SKM-1 (cell line): ENCODE measurements at regions not wholly inside any gene's neighbourhood (a gene's known extent, or its start where the extent isn't known, plus 50 kb on each side); places are given as distances from the start of the nearest gene placed in this dataset.

Experiments used
- DNase-seq: peaks from one replicate; lab custom pipeline; 2025; ENCODE audit not compliant: unreplicated experiment; lab: John Stamatoyannopoulos, UW

DNA sequence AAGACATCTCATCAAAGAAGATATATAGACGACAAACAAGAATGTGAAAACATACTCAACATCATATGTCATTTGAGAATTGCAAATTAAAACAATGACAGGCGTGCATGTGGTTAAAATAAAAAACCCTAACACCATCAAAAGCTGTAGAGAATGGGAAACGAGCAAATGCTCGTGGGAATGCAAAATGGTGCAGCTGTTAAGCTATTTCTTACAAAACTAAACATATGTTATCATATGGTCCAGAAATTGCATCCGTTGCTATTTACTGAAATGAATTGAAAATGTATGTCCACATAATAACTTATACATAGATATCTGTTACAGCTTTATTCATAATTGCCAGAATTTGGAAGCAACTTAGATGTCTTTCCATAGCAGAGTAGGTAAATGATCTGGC lies 574.4 kb downstream of the TNS3 start:
- no peak for DNase-seq

DNA sequence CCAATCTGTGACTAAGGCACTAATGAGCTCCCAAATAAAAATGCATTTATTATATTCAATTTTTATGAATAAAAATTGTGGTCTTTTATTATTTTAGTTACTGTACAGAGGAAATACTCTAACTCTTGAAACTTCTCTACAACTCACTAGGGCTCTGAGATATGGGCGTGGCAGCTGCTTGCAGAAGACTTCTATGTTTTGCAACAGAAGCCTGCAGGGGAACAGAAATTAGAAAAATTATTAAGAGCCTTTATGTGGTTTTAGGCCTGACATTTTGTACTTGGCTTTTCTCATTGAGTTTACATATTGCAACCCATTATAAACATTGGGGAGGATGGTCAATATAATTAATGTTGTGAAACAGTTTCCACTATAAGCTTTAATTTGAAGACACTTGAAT lies 581.4 kb downstream of the TNS3 start:
- DNase-seq: no peak

DNA sequence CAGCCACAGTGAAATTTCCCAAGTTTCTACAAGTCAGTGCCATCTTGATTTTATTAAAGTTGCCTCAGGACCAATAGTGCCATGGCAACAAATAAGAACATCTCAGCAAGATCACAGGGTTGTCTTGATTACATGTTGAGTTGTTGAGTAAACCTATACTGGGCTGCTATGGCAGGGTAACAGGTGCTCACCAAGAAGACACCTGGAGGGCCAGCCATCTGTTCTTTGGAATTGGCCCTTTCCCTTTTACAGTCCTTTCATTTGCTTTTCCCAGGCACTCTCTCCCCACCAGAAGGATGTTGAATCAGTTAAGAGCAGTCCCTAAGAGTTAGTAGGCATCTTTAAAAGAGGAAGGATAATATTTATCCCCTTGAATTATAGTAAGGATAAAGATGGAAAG lies 582.0 kb downstream of the TNS3 start:
- DNase-seq: no peak

DNA sequence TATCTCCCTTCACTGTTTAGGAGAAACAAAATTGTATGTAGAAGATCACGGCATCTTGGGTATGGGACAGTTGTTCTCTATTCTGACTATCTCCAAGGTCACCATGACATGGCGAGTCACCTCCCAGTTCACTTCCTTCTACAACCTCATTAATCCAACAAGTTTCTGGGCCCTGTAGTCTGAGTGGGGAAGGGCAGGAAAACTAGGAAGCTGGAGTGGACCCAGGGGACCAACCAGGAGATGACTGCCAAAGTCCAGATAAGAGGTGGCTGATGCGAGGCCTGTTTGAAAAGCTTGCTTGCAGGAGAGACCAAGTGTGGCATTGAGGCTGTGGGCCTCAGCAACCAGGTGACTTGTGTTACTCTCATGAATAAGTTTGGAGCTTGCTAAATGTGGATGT lies 584.9 kb downstream of the TNS3 start:
- DNase-seq: no peak

DNA sequence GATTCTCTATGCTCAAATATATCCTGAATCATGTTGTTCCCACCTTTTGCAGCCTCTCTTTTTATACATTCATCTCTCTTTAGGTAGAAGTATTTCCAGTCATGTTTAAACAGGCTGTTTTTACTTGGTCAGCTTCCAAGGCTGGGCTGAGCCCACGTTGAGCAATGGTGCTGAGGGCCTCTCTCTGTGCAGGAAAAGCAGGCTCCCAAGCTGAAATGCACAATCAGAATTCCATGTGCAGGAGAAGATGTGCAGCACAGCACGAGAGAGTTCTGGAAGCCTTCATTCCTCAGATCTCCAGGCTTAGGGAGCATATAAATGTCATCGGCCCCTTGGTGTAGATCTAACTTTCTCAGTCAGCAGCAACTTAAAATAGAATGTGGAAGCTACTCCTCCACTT lies 588.5 kb downstream of the TNS3 start:
- DNase-seq: no peak

DNA sequence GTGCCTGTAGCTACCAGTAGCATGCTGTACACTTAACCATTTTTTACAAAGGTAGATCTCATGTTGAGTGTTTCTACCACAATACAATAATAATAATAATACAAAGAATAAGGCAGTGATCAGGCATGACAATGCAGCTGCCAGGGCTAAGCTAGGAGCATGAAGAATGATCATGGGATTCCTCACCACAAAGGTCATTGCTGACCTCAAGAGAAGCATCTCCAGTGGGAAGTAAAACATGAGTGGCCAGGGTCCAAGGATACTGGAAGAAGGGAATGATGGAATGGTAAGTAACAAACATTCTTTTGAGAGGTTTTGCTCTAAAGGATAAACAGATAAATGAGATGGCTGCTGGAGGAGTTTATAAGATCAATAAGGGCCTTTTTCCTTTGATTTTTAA lies 591.1 kb downstream of the TNS3 start:
- no peak for DNase-seq

DNA sequence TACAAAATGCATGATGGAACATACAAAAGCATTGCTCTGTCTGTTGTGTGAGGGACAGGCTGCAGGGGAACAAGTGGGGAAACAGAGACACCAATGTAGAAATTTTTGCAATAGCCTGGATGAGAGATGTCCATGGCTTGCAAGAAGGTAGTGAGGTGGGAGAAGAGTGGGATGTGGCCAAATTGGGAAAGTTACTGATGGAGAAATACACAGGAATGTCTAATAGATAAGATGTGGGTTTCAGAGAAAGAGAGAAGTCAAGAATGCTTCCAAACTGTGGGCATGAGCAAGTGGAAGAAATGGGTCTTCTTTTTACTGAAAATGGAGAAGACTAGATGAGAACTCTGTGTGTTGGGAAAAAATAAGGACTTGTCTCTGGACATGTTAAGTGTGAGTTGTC lies 592.7 kb downstream of the TNS3 start:
- no peak for DNase-seq

DNA sequence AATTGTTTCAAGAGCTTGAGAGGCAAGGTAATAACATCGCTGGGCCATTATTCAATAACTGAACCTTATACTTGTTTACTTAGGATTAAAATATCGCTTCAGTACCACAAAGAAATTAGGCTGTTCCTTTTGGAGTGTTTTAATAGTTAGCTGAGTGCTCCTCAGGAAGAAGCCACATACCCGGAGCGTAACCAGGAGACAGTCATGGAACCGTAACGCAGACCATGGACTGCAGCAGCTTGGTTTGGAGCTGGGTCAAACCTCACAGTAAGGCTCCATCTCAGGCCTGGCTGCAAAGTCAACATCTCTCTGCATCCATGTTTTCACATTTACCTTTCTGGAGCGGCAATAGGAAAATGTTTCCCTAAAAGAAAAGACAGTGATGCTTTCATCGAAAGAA lies 599.0 kb downstream of the TNS3 start:
- no peak for DNase-seq

DNA sequence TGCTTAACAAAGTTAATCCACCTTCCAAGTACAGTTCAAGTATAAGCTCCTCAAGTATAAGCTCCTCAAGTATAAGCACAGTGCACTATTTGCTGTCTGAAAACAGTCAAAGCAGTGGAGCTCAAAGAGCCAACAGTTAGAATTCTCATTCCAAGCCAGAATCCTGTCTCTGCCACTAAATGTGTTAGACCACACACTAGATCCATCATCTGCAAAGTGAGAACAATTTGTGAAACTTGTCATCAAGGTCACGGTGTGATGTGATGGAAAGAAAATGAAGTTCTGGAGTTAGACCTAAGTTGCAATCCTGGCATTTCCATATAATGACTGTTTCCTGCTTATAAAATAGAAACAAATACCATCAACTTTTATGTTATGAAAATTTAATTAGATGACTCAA lies 602.5 kb downstream of the TNS3 start:
- no peak for DNase-seq

DNA sequence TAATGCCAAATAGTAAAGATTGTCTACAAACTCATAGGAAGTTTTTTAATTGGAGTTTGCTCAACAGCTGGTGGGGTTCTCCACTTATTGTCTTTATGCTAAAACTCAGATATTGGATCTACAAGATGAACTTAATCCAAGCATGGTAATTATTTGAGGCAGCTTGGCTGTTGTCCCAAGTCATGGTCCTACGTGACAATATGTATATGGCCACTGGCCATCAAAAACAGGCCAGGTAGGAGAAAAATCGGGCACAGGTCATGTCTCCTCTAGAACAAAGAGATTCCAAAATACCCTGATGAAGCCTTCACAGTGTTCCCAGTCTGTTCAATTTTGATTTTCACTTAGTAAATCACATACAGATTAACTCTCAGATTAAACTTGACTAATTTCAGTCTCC lies 606.4 kb downstream of the TNS3 start:
- no peak for DNase-seq

DNA sequence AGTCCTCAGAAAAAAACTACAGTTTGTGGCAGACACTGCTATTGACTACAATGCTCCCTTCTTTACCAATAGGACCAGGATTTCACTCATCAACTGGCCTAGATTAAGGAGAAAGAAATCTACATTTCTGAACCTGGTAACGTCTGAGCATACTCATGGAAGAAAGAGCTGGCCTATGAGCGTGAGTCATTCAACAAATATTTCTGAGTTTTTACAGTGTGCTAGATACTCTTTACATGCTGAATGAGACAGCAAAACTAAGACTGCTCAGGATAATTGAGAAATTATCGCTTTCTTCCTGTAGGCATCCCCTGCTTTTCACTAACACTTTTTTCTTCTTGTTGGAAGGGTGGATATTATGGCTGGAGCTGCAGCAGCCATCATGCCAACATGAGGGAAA lies 609.7 kb downstream of the TNS3 start:
- DNase-seq: no peak

DNA sequence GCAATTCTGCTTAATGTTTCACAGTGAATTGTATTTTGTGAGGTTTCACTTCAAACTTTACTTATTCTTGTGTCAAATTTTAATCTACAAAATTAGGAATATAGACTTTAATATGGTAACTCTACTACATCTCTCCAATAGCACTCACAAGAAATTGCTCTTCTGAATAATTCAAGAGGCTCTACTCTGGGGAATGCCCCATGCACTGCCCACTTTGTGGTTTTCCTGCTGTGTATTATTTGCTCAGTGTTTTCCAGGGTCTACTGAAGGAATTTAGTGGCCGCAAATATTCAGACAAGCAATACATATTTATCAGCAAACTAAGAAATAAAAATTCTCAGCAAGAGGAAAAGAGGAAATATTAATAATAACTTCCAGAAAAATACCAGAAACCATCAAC lies 611.4 kb downstream of the TNS3 start:
- DNase-seq: no peak

DNA sequence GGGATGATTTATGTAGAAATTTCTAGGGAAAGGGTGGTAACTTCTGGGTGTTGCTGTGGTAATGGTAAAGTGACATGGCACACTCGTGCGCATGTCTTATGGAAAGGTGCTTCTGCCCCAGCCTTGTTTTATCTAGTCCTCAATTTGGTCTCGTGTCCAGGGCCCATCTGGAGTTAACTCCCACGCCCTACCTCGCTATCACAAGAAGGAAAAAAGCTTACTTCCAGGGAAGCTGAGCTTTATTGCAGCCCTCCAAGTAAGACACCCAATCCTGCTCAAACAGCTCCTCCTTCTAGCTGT lies 611.8 kb downstream of the TNS3 start:
- DNase-seq: no peak

DNA sequence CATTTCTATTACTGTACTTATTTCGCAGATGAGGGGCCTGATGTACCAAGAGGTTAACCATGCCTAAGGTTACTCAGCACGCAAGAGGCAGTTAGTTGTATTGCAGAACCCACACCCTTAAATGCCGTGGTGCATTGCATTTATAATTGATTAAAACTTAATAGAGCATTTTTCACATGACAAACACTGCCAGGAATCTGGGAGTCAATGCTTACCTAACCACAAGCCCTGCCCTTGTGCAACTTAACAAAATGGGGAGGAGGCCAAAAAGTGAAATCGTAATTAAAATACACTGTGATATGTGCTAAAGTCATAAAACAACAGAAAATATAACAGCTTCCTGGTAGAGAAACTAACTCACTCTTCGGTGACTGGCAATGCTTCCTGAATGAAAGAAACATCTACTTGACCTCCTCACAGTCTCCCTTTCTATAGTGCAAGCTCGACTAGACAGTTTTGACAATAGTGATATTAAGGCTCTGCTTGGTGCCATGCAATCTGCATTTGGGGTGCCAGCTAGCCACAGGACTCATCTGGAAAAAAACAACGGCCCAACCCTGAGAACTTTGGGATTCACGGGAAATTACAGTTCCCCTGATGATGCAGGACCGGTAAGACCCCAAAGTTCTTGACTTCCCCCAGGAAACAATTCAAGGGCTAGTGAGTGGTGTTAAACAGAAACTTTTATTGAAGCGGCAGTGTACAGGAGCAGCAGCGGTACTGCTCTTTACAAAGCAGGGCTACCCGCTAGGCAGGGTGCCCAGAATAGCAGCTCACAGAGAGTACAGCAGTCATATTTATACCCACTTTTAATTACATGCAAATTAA lies 612.4 kb downstream of the TNS3 start:
- no peak for DNase-seq

DNA sequence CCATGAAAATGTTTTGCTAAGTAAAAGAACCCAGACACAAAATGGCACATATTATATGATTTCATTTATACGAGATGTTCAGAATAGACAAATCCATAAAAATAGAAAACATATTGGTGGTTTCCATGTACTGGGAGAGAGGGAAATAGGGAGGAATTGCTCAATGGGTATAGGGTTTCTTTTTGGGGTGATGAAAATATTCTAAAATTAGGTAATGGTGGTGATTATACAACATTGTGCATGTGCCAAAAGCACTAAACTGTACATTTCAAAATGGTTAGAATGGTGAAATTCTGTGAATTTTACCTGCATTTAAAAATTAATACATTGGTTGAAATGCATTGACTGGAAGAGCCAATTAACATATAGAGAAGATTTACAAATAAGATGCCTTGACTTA lies 613.9 kb downstream of the TNS3 start:
- DNase-seq: no peak

DNA sequence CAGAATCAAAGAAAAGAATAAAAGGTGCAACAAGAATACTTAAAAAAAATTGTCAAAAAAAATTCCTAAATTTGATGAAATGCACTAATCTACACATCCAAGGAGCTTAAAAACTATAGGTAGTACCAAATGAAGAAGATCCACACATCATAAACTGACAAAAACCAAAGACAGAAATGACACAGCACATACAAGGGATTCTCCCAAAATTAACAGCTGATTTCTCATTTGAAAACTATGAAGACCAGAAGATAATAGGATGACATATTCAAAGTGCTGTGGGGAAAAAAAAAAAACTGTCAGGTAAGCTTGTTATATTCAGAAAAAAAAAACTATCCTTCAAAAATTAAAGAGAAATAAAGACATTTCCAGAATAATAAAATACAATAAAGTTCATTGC lies 618.2 kb downstream of the TNS3 start:
- DNase-seq: no peak

DNA sequence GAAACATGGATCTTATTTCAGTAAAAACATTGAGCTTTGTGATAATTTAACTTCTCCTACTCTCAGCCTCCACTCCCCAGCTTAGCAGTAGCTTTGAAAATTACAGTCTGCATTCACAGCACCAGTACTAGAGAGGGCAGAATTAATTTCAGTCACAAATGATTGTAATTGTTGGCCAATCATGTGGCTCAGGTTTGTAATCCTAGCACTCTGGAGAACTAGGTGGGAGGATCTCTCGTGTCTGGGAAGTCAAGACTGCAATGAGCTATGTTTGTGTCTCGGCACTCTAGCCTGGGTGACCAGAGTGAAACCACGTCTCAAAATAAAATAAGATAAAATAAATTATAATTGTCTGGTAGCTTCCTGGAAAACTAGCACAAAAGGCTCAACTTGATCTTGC lies 620.9 kb downstream of the TNS3 start:
- DNase-seq: no peak

DNA sequence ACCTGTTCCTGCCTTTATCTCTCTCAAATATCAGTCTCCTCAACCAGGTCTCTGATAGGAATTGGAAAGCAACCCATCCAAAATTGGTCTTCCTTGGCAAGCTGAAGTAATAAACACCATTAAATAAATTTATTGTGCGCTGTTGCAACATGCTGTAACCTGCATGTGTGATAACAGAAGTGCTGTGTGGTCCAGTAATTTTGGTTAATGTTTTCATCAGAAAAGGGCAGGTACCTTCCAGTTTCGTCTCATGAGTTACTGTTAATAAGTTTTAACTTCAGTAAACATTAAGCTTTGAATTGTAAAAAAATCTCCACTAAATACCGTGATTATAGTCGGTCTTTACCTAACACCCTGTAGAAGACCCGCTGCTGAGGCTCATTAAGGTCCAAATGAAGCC lies 624.7 kb downstream of the TNS3 start:
- no peak for DNase-seq

DNA sequence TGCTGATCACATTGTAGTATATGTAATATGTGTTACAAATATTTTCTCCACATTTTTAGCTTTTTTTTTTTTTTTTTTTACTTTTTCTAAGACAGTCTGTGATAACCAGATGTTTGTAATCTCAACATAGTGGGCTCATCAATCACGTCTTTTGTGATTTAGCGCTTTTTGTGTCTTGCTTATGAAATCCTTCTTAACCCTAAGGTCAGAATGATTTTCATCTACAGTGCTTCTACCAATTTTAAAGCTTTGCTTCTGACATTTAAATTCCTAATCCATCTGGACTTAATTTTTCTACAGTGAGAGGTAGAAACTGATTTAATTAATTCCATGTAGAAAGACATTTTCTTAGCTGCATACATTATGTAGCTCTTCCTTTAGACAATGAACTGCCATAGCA lies 626.4 kb downstream of the TNS3 start:
- no peak for DNase-seq

DNA sequence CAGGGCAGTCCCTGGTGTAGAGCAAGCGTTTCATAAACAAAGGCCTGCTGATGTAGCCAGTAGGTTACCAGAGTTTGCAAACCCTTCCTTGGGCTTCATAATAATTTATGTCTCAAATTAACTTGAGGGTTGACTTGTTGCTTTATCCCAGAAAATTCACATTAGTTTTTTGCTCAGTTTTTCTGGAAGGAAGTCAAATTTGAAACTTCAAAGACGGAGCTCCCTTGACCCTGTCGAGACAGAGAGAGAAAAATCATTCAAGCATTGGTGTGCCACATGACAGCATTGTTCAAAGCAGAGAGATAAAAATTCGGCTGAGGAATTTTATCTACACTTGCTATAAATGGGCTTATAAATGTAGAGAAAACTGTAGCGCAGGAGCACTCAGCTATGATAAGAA lies 627.7 kb downstream of the TNS3 start:
- no peak for DNase-seq

DNA sequence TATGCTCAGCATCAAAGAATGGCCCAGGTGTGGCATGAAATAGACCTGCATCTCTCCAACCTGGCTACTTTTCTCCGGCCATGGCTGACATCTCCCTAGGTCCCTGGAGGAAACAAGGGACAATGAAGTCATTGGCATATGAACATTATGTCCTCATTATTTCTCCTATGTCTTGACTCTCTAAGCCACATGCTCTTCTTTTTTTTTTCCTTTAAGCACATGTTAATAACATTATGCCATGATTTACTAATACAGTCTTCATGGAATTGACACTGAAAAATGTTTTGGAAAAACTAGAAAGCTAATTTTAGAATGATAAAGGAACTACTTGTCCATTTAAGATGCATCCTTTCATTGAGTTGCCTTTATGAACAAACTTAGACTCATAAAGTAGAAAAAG lies 628.9 kb downstream of the TNS3 start:
- DNase-seq: no peak

DNA sequence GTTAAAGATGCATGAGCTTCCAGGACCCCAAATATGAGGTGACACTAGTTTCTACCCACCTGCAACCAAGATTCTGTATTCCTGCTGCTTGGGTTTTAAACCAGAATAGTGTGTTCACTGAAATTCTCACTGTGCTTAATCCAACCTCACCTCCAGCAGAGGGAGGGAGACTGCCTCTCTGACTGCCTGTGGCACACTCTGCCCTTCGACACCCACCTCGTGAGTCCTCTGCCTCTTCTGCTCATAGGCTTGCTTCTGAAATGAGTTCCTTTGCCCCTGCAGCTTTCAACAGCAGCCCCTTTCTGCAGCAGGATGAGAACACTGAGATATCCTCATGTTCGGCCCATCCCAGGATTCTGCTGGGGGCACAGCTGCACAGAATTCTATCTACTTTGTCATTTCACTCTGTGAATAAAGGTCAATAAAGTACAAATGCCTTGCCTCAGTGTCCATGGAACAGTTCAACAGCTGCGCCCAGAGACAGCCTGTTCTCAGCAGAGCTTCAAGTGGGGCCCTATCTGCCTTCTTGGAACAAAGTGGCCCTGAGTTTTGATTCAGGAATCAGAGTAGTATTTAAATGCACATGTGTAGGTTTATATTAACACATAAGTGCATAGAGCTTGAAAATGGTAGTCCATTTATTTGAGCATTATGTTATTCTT lies 632.5 kb downstream of the TNS3 start:
- no peak for DNase-seq

DNA sequence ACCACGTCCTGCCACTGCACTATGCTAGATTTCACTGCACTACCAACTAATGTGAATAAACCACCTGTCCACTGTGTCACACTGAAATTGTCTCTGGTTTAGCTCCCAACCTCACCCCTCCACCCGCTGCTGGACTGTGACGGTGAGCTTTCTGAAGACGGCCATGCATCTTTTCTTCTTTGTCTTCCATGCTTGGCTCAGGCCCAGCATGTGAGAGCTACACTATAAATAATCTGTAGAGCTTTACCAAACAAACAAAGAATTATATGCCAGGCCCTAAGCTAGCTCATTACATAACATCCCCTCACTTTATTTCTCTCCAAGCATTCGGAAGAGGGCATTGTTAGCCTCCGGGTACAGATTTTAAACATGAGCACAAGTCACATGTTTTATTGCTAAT lies 633.2 kb downstream of the TNS3 start:
- DNase-seq: no peak
